ENCODE measurements at regions not wholly inside any gene's neighbourhood (a gene's known extent, or its start where the extent isn't known, plus 50 kb on each side); places are given as distances from the start of the nearest gene placed in this dataset.

GRCh38 chr2:138177693-138178092 lies 213.4 kb downstream of the HNMT start:
- no peak for TF ChIP-seq POLR2A (IDR thresholded peaks at IDR 0.05; ENCODE audit: low read depth, low read length)
- TF ChIP-seq, protein P1, sequence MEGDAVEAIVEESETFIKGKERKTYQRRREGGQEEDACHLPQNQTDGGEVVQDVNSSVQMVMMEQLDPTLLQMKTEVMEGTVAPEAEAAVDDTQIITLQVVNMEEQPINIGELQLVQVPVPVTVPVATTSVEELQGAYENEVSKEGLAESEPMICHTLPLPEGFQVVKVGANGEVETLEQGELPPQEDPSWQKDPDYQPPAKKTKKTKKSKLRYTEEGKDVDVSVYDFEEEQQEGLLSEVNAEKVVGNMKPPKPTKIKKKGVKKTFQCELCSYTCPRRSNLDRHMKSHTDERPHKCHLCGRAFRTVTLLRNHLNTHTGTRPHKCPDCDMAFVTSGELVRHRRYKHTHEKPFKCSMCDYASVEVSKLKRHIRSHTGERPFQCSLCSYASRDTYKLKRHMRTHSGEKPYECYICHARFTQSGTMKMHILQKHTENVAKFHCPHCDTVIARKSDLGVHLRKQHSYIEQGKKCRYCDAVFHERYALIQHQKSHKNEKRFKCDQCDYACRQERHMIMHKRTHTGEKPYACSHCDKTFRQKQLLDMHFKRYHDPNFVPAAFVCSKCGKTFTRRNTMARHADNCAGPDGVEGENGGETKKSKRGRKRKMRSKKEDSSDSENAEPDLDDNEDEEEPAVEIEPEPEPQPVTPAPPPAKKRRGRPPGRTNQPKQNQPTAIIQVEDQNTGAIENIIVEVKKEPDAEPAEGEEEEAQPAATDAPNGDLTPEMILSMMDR (IDR thresholded peaks at IDR 0.05; ENCODE audit: extremely low read depth in 1 of 2, insufficient read depth in 1 of 2, low read depth in 1 of 2, low read length in 2 of 2), result no peak
- TF ChIP-seq MYC (IDR thresholded peaks at IDR 0.05; ENCODE audit: low read depth, low read length), result no peak
- no peak for TF ChIP-seq POLR2AphosphoS5 (IDR thresholded peaks at IDR 0.05; ENCODE audit: insufficient read depth, low read depth, low read length)

All from endothelial cell of umbilical vein (primary cell).